GM12891 (cell line): ENCODE measurements at regions not wholly inside any gene's neighbourhood (a gene's known extent, or its start where the extent isn't known, plus 50 kb on each side); places are given as distances from the start of the nearest gene placed in this dataset.

ENCODE experiments used
- POLR2A ChIP-seq: IDR thresholded peaks from 2 replicates; pipeline ENCODE4 v1.6.1; 2011; ENCODE audit warnings: low read depth, low read length, control low read depth
- POLR2AphosphoS5 ChIP-seq: IDR thresholded peaks from 2 replicates; pipeline ENCODE4 v1.6.1; 2011; ENCODE audit warnings: low read depth, low read length, control low read depth
- TAF1 ChIP-seq: IDR thresholded peaks from 2 replicates; pipeline ENCODE4 v1.6.1; 2011; ENCODE audit warnings: low read depth, low read length, control low read depth

DNA sequence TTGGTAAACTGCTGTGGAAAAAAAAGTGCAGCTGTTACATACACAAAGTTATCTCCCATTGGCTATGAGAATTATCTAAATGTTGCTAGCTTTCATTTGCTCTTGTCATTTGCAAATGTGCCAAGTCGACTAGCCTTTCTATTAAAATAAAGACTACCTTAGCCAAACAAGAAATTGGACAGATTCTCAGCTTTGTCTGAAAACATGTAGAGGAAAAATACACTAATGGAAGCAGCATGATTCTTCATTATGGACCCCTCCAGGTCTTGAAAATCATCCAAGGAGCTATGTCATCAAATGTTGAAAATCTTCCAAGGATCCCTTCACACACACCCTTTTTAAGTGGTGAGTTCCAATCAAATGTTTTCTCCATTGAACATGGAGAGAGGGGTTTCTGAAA, 237.7 kb downstream of the ETV1 start:
- TF ChIP-seq POLR2A, result no peak
- no peak for TF ChIP-seq POLR2AphosphoS5
- TF ChIP-seq TAF1, result no peak
